H1 (cell line): ENCODE measurements at regions not wholly inside any gene's neighbourhood (a gene's known extent, or its start where the extent isn't known, plus 50 kb on each side); places are given as distances from the start of the nearest gene placed in this dataset.
A peak's percentile ranks its signal among the peaks of the same experiment; 100 is the strongest.

Source experiments
- CTCF ChIA-PET: fragments of 300-600 bp; sonication (Branson Sonifier 250); formaldehyde crosslinking; loops from one replicate; lab custom pipeline; 2021; ENCODE audit not compliant: partially characterized antibody; lab: Charles Lee
- POLR2A ChIA-PET: fragments of 300-600 bp; sonication (Branson Sonifier 250); formaldehyde crosslinking; loops from one replicate; lab custom pipeline; 2021; ENCODE audit warnings: inconsistent platforms; ENCODE audit not compliant: partially characterized antibody; lab: Charles Lee
- DNase-seq, 2 experiments: peaks; one replicate each; pipeline versions ENCODE4 v3.0.0 to v3.0.0-alpha.2; 2010 to 2022; ENCODE audit warnings: low spot score in 2 of 2, low read depth in 1 of 2, mixed read lengths in 1 of 2
- FAIRE-seq: peaks from 2 replicates; lab custom pipeline; 2011; peaks lifted over from hg19 to GRCh38; lab: Jason Lieb, UNC
- H2AFZ ChIP-seq: 2 replicates; pipeline ENCODE4 v1.8.1; 2012; ENCODE audit warnings: low read length, inconsistent platforms
- H2AK5ac ChIP-seq: 2 replicates; pipeline ENCODE4 v1.6.1; 2013; ENCODE audit warnings: low read depth, low read length
- H2BK120ac ChIP-seq: replicated peaks from 2 replicates; pipeline ENCODE3; 2013; ENCODE audit warnings: low read depth, low read length, inconsistent platforms
- H2BK12ac ChIP-seq: 2 replicates; pipeline ENCODE4 v1.6.1; 2013; ENCODE audit warnings: low read depth, low read length
- H2BK15ac ChIP-seq: 2 replicates; pipeline ENCODE4 v1.6.1; 2013; ENCODE audit warnings: low read length
- H2BK20ac ChIP-seq: 2 replicates; pipeline ENCODE4 v1.6.1; 2013; ENCODE audit warnings: low read length
- H2BK5ac ChIP-seq: 2 replicates; pipeline ENCODE4 v1.6.1; 2013; ENCODE audit warnings: low read depth, low read length
- H3K14ac ChIP-seq: 2 replicates; pipeline ENCODE4 v1.6.1; 2013; ENCODE audit warnings: inconsistent platforms; ENCODE audit not compliant: insufficient read length
- H3K18ac ChIP-seq: 2 replicates; pipeline ENCODE4 v1.6.1; 2013; ENCODE audit warnings: low read length; ENCODE audit errors: extremely low read depth
- H3K23ac ChIP-seq: 2 replicates; pipeline ENCODE4 v1.6.1; 2013; ENCODE audit warnings: inconsistent platforms; ENCODE audit not compliant: insufficient read length
- H3K23me2 ChIP-seq: 2 replicates; pipeline ENCODE4 v1.6.1; 2013; ENCODE audit warnings: low read depth, low read length
- H3K27ac ChIP-seq: 2 replicates; pipeline ENCODE4 v1.6.1; 2011; ENCODE audit warnings: low read depth, low read length, inconsistent platforms
- H3K27me3 ChIP-seq, 4 experiments: replicated peaks in 1 of 4; 1 replicate in 1 of 4; 2 replicates in 3 of 4; pipeline versions ENCODE4 v1.6.1 to v1.8.1; 2011 to 2013; ENCODE audit warnings: low read length in 3 of 4, mild to moderate bottlenecking in 3 of 4, inconsistent platforms in 2 of 4, mixed read lengths in 2 of 4, moderate library complexity in 1 of 4; ENCODE audit not compliant: control insufficient read depth in 3 of 4, insufficient read depth in 3 of 4; ENCODE audit errors: extremely low read depth in 1 of 4
- H3K36me3 ChIP-seq, 4 experiments: 2 replicates each; pipeline versions ENCODE4 v1.6.1 to v1.8.1; 2011 to 2013; ENCODE audit warnings: mild to moderate bottlenecking in 4 of 4, low read length in 3 of 4, moderate library complexity in 2 of 4, control low read depth in 1 of 4, inconsistent platforms in 1 of 4; ENCODE audit not compliant: insufficient read depth in 4 of 4, control insufficient read depth in 2 of 4
- H3K4ac ChIP-seq: replicated peaks from 2 replicates; pipeline ENCODE3; 2013; ENCODE audit warnings: low read length, low read depth, mixed read lengths, inconsistent platforms; ENCODE audit not compliant: insufficient read length
- H3K4me1 ChIP-seq, 4 experiments: replicated peaks in 1 of 4; 1 replicate in 1 of 4; 2 replicates in 3 of 4; pipeline versions ENCODE4 v1.6.1 to v1.8.1; 2011 to 2013; ENCODE audit warnings: low read length in 3 of 4, inconsistent platforms in 2 of 4, mixed read lengths in 1 of 4; ENCODE audit not compliant: insufficient read depth in 4 of 4, control insufficient read depth in 3 of 4
- H3K4me2 ChIP-seq, 2 experiments: 2 replicates each; pipeline versions ENCODE4 v1.6.1 to v1.8.1; 2011 to 2013; ENCODE audit warnings: low read depth in 2 of 2, low read length in 2 of 2, control low read depth in 1 of 2, inconsistent platforms in 1 of 2, mild to moderate bottlenecking in 1 of 2; ENCODE audit not compliant: insufficient read depth in 1 of 2
- H3K4me3 ChIP-seq, 4 experiments: fragments of 200-600, 300-600 bp in 1 of 4; sonication (generic), shearing (Covaris generic), sonication (Bioruptor Twin) in 1 of 4; 2 replicates each; pipeline versions ENCODE4 v1.5.1 to v1.8.1; 2011 to 2016; ENCODE audit warnings: low read length in 4 of 4, low read depth in 3 of 4, control low read depth in 2 of 4, inconsistent platforms in 2 of 4, mild to moderate bottlenecking in 2 of 4, mixed read lengths in 1 of 4, moderate library complexity in 1 of 4; ENCODE audit not compliant: insufficient read depth in 2 of 4; ENCODE audit errors: extremely low read depth in 1 of 4
- H3K56ac ChIP-seq: replicated peaks from 2 replicates; pipeline ENCODE3; 2013; ENCODE audit warnings: low read depth, mild to moderate bottlenecking, mixed read lengths, low read length, inconsistent platforms; ENCODE audit not compliant: insufficient read length
- H3K79me1 ChIP-seq: 2 replicates; pipeline ENCODE4 v1.6.1; 2013; ENCODE audit warnings: low read depth, low read length, control low read depth
- H3K79me2 ChIP-seq, 2 experiments: 2 replicates each; pipeline versions ENCODE4 v1.6.1 to v1.8.1; 2012 to 2013; ENCODE audit warnings: low read length in 2 of 2, mild to moderate bottlenecking in 2 of 2, inconsistent platforms in 1 of 2; ENCODE audit not compliant: insufficient read depth in 2 of 2, control insufficient read depth in 1 of 2
- H3K9ac ChIP-seq, 4 experiments: replicated peaks in 1 of 4; 1 replicate in 1 of 4; 2 replicates in 3 of 4; pipeline versions ENCODE4 v1.6.1 to v1.8.1; 2011 to 2013; ENCODE audit warnings: low read depth in 3 of 4, low read length in 3 of 4, control low read depth in 2 of 4, mild to moderate bottlenecking in 2 of 4, moderate library complexity in 2 of 4, inconsistent platforms in 1 of 4; ENCODE audit errors: extremely low read depth in 1 of 4
- H3K9me3 ChIP-seq, 2 experiments: 2 replicates each; pipeline versions ENCODE4 v1.6.1 to v1.8.1; 2012 to 2013; ENCODE audit warnings: mild to moderate bottlenecking in 2 of 2, moderate library complexity in 2 of 2, control low read depth in 1 of 2, inconsistent platforms in 1 of 2, low read depth in 1 of 2, low read length in 1 of 2, mixed read lengths in 1 of 2; ENCODE audit not compliant: insufficient read depth in 2 of 2
- H4K20me1 ChIP-seq, 2 experiments: replicated peaks in 1 of 2; 2 replicates each; pipeline versions ENCODE3 to v1.8.1; 2011 to 2013; ENCODE audit warnings: inconsistent platforms in 2 of 2, low read length in 2 of 2, mild to moderate bottlenecking in 1 of 2; ENCODE audit not compliant: insufficient read depth in 2 of 2, control insufficient read depth in 1 of 2
- H4K5ac ChIP-seq: 2 replicates; pipeline ENCODE4 v1.6.1; 2013; ENCODE audit warnings: low read length, low read depth, mixed read lengths, inconsistent platforms; ENCODE audit not compliant: insufficient read length
- H4K8ac ChIP-seq: 2 replicates; pipeline ENCODE4 v1.8.0; 2013; ENCODE audit warnings: mild to moderate bottlenecking, moderate library complexity, low read length, inconsistent platforms; ENCODE audit not compliant: insufficient read depth; ENCODE audit errors: extremely low read depth
- H4K91ac ChIP-seq: replicated peaks from 2 replicates; pipeline ENCODE3; 2013; ENCODE audit warnings: low read length, mixed read lengths, inconsistent platforms; ENCODE audit not compliant: insufficient read length
- BACH1 ChIP-seq: IDR thresholded peaks from 2 replicates; pipeline ENCODE4 v1.6.1; 2012; ENCODE audit warnings: low read length, improper control_type of control experiment
- FOSL1 ChIP-seq: IDR thresholded peaks from 2 replicates; pipeline ENCODE4 v1.6.1; 2011; ENCODE audit warnings: mild to moderate bottlenecking, low read depth, low read length, moderate library complexity; ENCODE audit not compliant: insufficient read depth
- GTF2F1 ChIP-seq: IDR thresholded peaks from 2 replicates; pipeline ENCODE4 v1.6.1; 2012; ENCODE audit warnings: low read depth, low read length, improper control_type of control experiment, borderline replicate concordance
- KDM5A ChIP-seq: fragments of 200-600 bp; IDR thresholded peaks from 2 replicates; pipeline ENCODE4 v1.7.1; 2012; ENCODE audit warnings: mild to moderate bottlenecking, low read length, inconsistent platforms, mixed read lengths
- NRF1 ChIP-seq: IDR thresholded peaks from 2 replicates; pipeline ENCODE4 v1.6.1; 2011; ENCODE audit warnings: mild to moderate bottlenecking, low read depth, low read length, improper control_type of control experiment
- RXRA ChIP-seq: IDR thresholded peaks from 2 replicates; pipeline ENCODE4 v1.6.1; 2011; ENCODE audit warnings: low read depth, mild to moderate bottlenecking, low read length, moderate library complexity; ENCODE audit not compliant: insufficient read depth
- SIX5 ChIP-seq: IDR thresholded peaks from 2 replicates; pipeline ENCODE4 v1.6.1; 2011; ENCODE audit warnings: mild to moderate bottlenecking, low read depth, low read length
- SP1 ChIP-seq: IDR thresholded peaks from 2 replicates; pipeline ENCODE4 v1.6.1; 2011; ENCODE audit warnings: low read depth, low read length
- SP2 ChIP-seq: IDR thresholded peaks from 2 replicates; pipeline ENCODE4 v1.6.1; 2012; ENCODE audit warnings: mild to moderate bottlenecking, low read length, inconsistent platforms
- SP4 ChIP-seq: IDR thresholded peaks from 2 replicates; pipeline ENCODE4 v1.6.1; 2012; ENCODE audit warnings: low read length, inconsistent platforms
- TAF1 ChIP-seq: IDR thresholded peaks from 2 replicates; pipeline ENCODE4 v1.6.1; 2011; ENCODE audit warnings: mild to moderate bottlenecking, low read depth, low read length
- YY1 ChIP-seq: IDR thresholded peaks from 2 replicates; pipeline ENCODE4 v1.6.1; 2011; ENCODE audit warnings: low read depth, mild to moderate bottlenecking, low read length
- WGBS, 2 experiments: shearing (Covaris generic) in 1 of 2; methylation state at CpG; one replicate each; pipeline versions ENCODE4 v1.1.6 to v1.1.7; 2013 to 2015; ENCODE audit warnings: low lambda C conversion rate in 2 of 2, mixed read lengths in 2 of 2, inconsistent platforms in 1 of 2, low coverage in 1 of 2, missing lambda C conversion rate in 1 of 2; ENCODE audit not compliant: insufficient replicate concordance in 2 of 2, insufficient coverage in 1 of 2, insufficient read length in 1 of 2; ENCODE audit errors: extremely low coverage in 1 of 2, missing lambda C conversion rate in 1 of 2; 5-methylcytosine and 5-hydroxymethylcytosine counted together

DNA sequence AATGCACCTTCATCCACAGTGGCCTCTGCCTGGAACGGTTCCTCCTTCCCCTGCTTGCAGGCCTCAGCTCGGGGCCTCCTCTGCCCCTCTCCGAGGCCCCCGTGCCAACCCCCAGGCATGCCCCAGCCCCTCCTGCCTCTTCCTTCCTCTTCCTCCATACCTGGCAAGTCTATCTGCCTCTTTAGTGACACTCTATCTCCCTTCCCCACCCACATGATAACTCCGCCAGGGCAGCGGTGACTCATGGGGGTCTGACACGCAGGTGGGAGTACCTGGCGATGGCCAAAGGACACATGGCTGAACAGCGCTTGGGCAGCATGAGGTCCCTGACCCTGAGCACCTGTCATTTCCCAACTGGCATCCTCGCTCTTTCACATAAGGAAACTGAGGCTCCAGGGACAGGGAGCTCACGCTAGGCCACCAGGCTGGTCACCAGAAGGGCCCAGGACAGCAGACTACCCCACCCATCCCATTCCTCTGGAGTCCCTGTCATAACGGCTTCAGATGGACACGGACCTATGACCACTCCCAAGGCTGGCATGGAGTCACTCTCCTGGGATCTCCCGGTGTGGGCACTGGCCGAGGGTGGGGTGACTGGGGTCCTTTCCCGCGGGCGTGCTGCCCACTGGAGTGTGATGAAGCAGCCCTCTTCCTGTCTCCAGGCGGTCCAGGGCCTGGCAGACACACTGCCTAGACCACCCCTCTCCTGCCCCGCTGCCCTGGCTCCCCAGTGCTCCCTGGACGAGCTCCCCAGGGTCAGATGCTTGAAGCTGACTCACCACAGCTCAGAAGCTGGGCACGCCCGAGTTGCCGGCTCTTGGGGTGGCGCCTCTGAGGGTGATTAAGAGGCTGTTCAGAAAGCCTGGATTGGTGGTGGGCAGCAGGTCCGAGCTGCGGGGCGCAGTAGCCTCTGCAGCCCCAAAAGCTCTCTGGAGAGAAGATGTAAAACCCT, 100.6 kb downstream of the ENGASE start:
- no peak overlapping the region for H4K5ac ChIP-seq
- H2BK12ac ChIP-seq, result no peak overlapping the region
- no peaks in the 10 kb centered on the region for H3K9me3 ChIP-seq
- peaks cover 5% of the 10 kb centered on the region; the same call in 1 of the 2 replicates for H3K23me2 ChIP-seq
- H3K4ac ChIP-seq, result no peak overlapping the region
- no peak overlapping the region for H2BK20ac ChIP-seq
- H3K23ac ChIP-seq, result no peak overlapping the region
- H4K8ac ChIP-seq, result peak overlapping the region; percentile 66; the same call in 1 of the 2 replicates
- no peak overlapping the region for H3K18ac ChIP-seq
- H3K4me1 ChIP-seq, result peaks cover 0 to 3% (median 0%) of the 10 kb centered on the region in 4 experiments; a peak in 2 of 7 replicates
- H3K27ac ChIP-seq, result no peak overlapping the region
- DNase-seq, result no peak
- no peak overlapping the region for H3K56ac ChIP-seq
- ChIA-PET POLR2A (no interaction called here), CTCF (interaction anchor here (0.6 to 5.3 kb wide), 10 partner anchors 13 to 218 kb away, joined by 3 to 21 read pairs (median 7); no protein-coding TSS in a partner anchor)
- no peak for FAIRE-seq
- 90% methylated on average over 26 of the region's 28 CpGs; no CpG with 5 or more reads in 1 of the 2 experiments for WGBS, 2 experiments
- no peak overlapping the region for H2BK15ac ChIP-seq
- peaks cover 0 to 2% of the 10 kb centered on the region in 2 experiments; a peak in 1 of 4 replicates for H3K79me2 ChIP-seq
- no peak overlapping the region for H2AK5ac ChIP-seq
- H3K36me3 ChIP-seq, result no peaks in the 10 kb centered on the region; a peak in 1 of 8 replicates
- H4K20me1 ChIP-seq, result peaks cover 0 to 11% of the 10 kb centered on the region in 2 experiments
- no peak overlapping the region for H3K4me2 ChIP-seq
- no peak overlapping the region for H2AFZ ChIP-seq
- peaks cover 9% of the 10 kb centered on the region for H3K79me1 ChIP-seq
- no peak overlapping the region; the same call in 1 of the 2 replicates for H2BK5ac ChIP-seq
- no peak overlapping the region for H2BK120ac ChIP-seq
- no peak overlapping the region for H3K14ac ChIP-seq
- no peak overlapping the region for H3K9ac ChIP-seq
- no peak overlapping the region for H4K91ac ChIP-seq
- no peak overlapping the region for H3K4me3 ChIP-seq
- no peaks in the 10 kb centered on the region for H3K27me3 ChIP-seq
- TF ChIP-seq SP4, result no peak
- TF ChIP-seq FOSL1, result no peak
- TF ChIP-seq SP1, result no peak
- no peak for TF ChIP-seq SP2
- TF ChIP-seq GTF2F1, result no peak
- TF ChIP-seq YY1, result no peak
- no peak for TF ChIP-seq KDM5A
- TF ChIP-seq SIX5, result no peak
- TF ChIP-seq RXRA, result no peak
- no peak for TF ChIP-seq TAF1
- no peak for TF ChIP-seq NRF1
- no peak for TF ChIP-seq BACH1
